ENCODE measurements at regions not wholly inside any gene's neighbourhood (a gene's known extent, or its start where the extent isn't known, plus 50 kb on each side); places are given as distances from the start of the nearest gene placed in this dataset.

DNA sequence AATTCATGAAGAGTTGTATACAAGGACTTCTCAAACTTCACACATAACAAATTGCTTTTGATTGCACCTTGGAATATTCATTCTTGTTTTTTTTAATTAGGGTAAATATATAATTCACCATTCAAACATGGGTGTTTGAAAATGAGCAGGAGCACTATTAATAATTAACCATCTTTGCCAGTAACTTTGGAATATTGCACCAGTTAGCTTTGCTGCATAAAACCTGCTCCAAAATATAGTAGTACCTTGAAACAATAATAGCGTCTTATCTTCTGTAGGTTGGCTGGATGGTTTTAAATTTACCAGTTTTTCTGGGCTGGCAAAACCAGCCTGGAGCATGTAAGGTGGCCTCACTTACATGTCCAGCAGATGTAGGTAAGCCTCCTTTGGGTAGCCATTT, 1112.4 kb downstream of the TRHDE start:
- TF ChIP-seq, protein P1, sequence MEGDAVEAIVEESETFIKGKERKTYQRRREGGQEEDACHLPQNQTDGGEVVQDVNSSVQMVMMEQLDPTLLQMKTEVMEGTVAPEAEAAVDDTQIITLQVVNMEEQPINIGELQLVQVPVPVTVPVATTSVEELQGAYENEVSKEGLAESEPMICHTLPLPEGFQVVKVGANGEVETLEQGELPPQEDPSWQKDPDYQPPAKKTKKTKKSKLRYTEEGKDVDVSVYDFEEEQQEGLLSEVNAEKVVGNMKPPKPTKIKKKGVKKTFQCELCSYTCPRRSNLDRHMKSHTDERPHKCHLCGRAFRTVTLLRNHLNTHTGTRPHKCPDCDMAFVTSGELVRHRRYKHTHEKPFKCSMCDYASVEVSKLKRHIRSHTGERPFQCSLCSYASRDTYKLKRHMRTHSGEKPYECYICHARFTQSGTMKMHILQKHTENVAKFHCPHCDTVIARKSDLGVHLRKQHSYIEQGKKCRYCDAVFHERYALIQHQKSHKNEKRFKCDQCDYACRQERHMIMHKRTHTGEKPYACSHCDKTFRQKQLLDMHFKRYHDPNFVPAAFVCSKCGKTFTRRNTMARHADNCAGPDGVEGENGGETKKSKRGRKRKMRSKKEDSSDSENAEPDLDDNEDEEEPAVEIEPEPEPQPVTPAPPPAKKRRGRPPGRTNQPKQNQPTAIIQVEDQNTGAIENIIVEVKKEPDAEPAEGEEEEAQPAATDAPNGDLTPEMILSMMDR (IDR thresholded peaks at IDR 0.05; ENCODE audit: low read length) = no peak
- no peak for TF ChIP-seq EZH2 (IDR thresholded peaks at IDR 0.05; ENCODE audit: borderline replicate concordance, low read length)

Measured in OCI-LY1 (cell line).